GM12872 (cell line): ENCODE measurements at regions not wholly inside any gene's neighbourhood (a gene's known extent, or its start where the extent isn't known, plus 50 kb on each side); places are given as distances from the start of the nearest gene placed in this dataset.

ENCODE experiments used
- CTCF ChIP-seq: IDR thresholded peaks from 3 replicates; pipeline ENCODE4 v1.5.1; 2011; ENCODE audit warnings: low read depth, mild to moderate bottlenecking, low read length, moderate library complexity; ENCODE audit not compliant: insufficient read depth

- no peak for TF ChIP-seq CTCF
Observed at GRCh38 chr4:123853651-123854050, 457.1 kb downstream of the SPRY1 start.

GRCh38 chr4:123856689-123857545 lies 460.3 kb downstream of the SPRY1 start:
- TF ChIP-seq CTCF, result no peak

- TF ChIP-seq CTCF, result no peak
Observed at GRCh38 chr4:123858465-123858864, 461.9 kb downstream of the SPRY1 start.

- no peak for TF ChIP-seq CTCF
Observed at GRCh38 chr4:123862812-123863211, 466.2 kb downstream of the SPRY1 start.

GRCh38 chr4:123866796-123867195 lies 470.2 kb downstream of the SPRY1 start:
- no peak for TF ChIP-seq CTCF

GRCh38 chr4:123867910-123868587 lies 471.5 kb downstream of the SPRY1 start:
- TF ChIP-seq CTCF, result no peak

- no peak for TF ChIP-seq CTCF
Observed at GRCh38 chr4:123869286-123870215, 473.0 kb downstream of the SPRY1 start.
